Left ventricle myocardium inferior (tissue), 1 donor: ENCODE measurements at regions not wholly inside any gene's neighbourhood (a gene's known extent, or its start where the extent isn't known, plus 50 kb on each side); places are given as distances from the start of the nearest gene placed in this dataset.

Experiments
- DNase-seq: peaks from one replicate; pipeline ENCODE4 v3.0.0-alpha.2; 2020
- H3K27ac ChIP-seq: fragments of 200-600 bp; replicated peaks from 2 replicates; pipeline ENCODE4 v1.8.0; 2021
- H3K27me3 ChIP-seq: fragments of 200-600 bp; 2 replicates; pipeline ENCODE4 v1.8.0; 2021; ENCODE audit warnings: low read depth
- H3K36me3 ChIP-seq: fragments of 200-600 bp; 2 replicates; pipeline ENCODE4 v1.8.0; 2021
- H3K4me1 ChIP-seq: fragments of 200-600 bp; 2 replicates; pipeline ENCODE4 v1.8.0; 2021
- H3K4me3 ChIP-seq: fragments of 200-600 bp; 2 replicates; pipeline ENCODE4 v1.8.0; 2021; ENCODE audit warnings: mild to moderate bottlenecking, moderate library complexity
- H3K9me3 ChIP-seq: fragments of 200-600 bp; replicated peaks from 2 replicates; pipeline ENCODE4 v1.8.0; 2021
- CTCF ChIP-seq: fragments of 200-600 bp; IDR thresholded peaks from 2 replicates; pipeline ENCODE4 v1.8.0; 2021; ENCODE audit warnings: antibody characterized with exemption, mild to moderate bottlenecking, borderline replicate concordance
- intact Hi-C: fragments of 100-400 bp; cut with micrococcal nuclease; formaldehyde crosslinking; loops from one replicate; pipeline ENCODE4 v1.11.0; 2022
- donor health status: DM: no; HTN: yes; CAD: no; lungs with severe emphysema.

GRCh38 chr4:133598779-133599178 lies 449.7 kb downstream of the PCDH10 start:
- Histone ChIP-seq H3K27ac (no peak overlapping the region), H3K4me1 (no peaks in the 10 kb centered on the region), H3K27me3 (no peaks in the 10 kb centered on the region), H3K9me3 (no peaks in the 10 kb centered on the region), H3K36me3 (no peaks in the 10 kb centered on the region), H3K4me3 (no peak overlapping the region)
- TF ChIP-seq CTCF: no peak
- no peak for DNase-seq
- intact Hi-C loops: no loop called here

GRCh38 chr4:133597251-133597650 lies 448.2 kb downstream of the PCDH10 start:
- no peak for TF ChIP-seq CTCF
- DNase-seq: no peak
- no peaks in the 10 kb centered on the region for H3K36me3 ChIP-seq
- no peaks in the 10 kb centered on the region for H3K27me3 ChIP-seq
- intact Hi-C loops: no loop called here
- H3K4me3 ChIP-seq: no peak overlapping the region
- H3K9me3 ChIP-seq: no peaks in the 10 kb centered on the region
- H3K4me1 ChIP-seq: no peaks in the 10 kb centered on the region
- H3K27ac ChIP-seq: no peak overlapping the region

- no peak for TF ChIP-seq CTCF
- DNase-seq: no peak
- intact Hi-C loops: no loop called here
- Histone ChIP-seq H3K4me1 (no peaks in the 10 kb centered on the region), H3K36me3 (no peaks in the 10 kb centered on the region), H3K9me3 (no peaks in the 10 kb centered on the region), H3K27me3 (no peaks in the 10 kb centered on the region), H3K4me3 (no peak overlapping the region), H3K27ac (no peak overlapping the region)
These were observed 447.4 kb downstream of the PCDH10 start for GRCh38 chr4:133596459-133596858.

- Histone ChIP-seq H3K27me3 (no peaks in the 10 kb centered on the region), H3K36me3 (no peaks in the 10 kb centered on the region), H3K27ac (no peak overlapping the region), H3K4me1 (no peaks in the 10 kb centered on the region), H3K9me3 (no peaks in the 10 kb centered on the region), H3K4me3 (no peak overlapping the region)
- intact Hi-C loops: no loop called here
- no peak for DNase-seq
- no peak for TF ChIP-seq CTCF
These were observed 445.5 kb downstream of the PCDH10 start for GRCh38 chr4:133594390-133595207.

GRCh38 chr4:133593764-133594163 lies 444.7 kb downstream of the PCDH10 start:
- H3K4me3 ChIP-seq: no peak overlapping the region
- no peaks in the 10 kb centered on the region for H3K36me3 ChIP-seq
- intact Hi-C loops: no loop called here
- H3K27me3 ChIP-seq: no peaks in the 10 kb centered on the region
- no peaks in the 10 kb centered on the region for H3K9me3 ChIP-seq
- H3K27ac ChIP-seq: no peak overlapping the region
- no peak for DNase-seq
- H3K4me1 ChIP-seq: no peaks in the 10 kb centered on the region
- TF ChIP-seq CTCF: no peak
